Body of pancreas (tissue), 4 donors: ENCODE measurements at regions not wholly inside any gene's neighbourhood (a gene's known extent, or its start where the extent isn't known, plus 50 kb on each side); places are given as distances from the start of the nearest gene placed in this dataset.

Experiments
- POLR2A ChIP-seq, 3 donors: fragments of 450-650 bp; IDR thresholded peaks; one replicate each; pipeline ENCODE4 v1.6.1; 2016; ENCODE audit warnings: antibody characterized with exemption in 3 of 3, mild to moderate bottlenecking in 2 of 3
- TF ChIP-seq, protein P1 (sequence below), 7 experiments: fragments of 450-650 bp in 4 of 7; fragments of 200-600 bp in 3 of 7; sonication (generic) in 3 of 7; IDR thresholded peaks; one replicate each; pipeline ENCODE4 v1.5.1; 2016 to 2019; ENCODE audit warnings: antibody characterized with exemption in 7 of 7

GRCh38 chr2:153005071-153005730, 286.8 kb downstream of the ARL6IP6 start:
- TF ChIP-seq, protein P1, sequence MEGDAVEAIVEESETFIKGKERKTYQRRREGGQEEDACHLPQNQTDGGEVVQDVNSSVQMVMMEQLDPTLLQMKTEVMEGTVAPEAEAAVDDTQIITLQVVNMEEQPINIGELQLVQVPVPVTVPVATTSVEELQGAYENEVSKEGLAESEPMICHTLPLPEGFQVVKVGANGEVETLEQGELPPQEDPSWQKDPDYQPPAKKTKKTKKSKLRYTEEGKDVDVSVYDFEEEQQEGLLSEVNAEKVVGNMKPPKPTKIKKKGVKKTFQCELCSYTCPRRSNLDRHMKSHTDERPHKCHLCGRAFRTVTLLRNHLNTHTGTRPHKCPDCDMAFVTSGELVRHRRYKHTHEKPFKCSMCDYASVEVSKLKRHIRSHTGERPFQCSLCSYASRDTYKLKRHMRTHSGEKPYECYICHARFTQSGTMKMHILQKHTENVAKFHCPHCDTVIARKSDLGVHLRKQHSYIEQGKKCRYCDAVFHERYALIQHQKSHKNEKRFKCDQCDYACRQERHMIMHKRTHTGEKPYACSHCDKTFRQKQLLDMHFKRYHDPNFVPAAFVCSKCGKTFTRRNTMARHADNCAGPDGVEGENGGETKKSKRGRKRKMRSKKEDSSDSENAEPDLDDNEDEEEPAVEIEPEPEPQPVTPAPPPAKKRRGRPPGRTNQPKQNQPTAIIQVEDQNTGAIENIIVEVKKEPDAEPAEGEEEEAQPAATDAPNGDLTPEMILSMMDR (IDR thresholded peaks at IDR 0.05), result no peak
- TF ChIP-seq POLR2A (IDR thresholded peaks at IDR 0.05), result no peak
